Breast epithelium (tissue), 3 donors: ENCODE measurements at regions not wholly inside any gene's neighbourhood (a gene's known extent, or its start where the extent isn't known, plus 50 kb on each side); places are given as distances from the start of the nearest gene placed in this dataset.

Source experiments
- CTCF ChIP-seq, 3 donors: fragments of 450-650 bp; IDR thresholded peaks; one replicate each; pipeline ENCODE4 v1.5.1; 2016 to 2017; ENCODE audit warnings: antibody characterized with exemption in 3 of 3, mild to moderate bottlenecking in 3 of 3, moderate library complexity in 3 of 3
- POLR2A ChIP-seq: fragments of 450-650 bp; IDR thresholded peaks from one replicate; pipeline ENCODE4 v1.6.1; 2016; ENCODE audit warnings: antibody characterized with exemption, mild to moderate bottlenecking, moderate library complexity

- TF ChIP-seq POLR2A: no peak
- no peak for TF ChIP-seq CTCF (IDR thresholded peaks at IDR 0.05)
Measured at GRCh38 chr12:86712425-86712843, 456.2 kb upstream of the MGAT4C start.
